Trophoblast cell (in vitro differentiated cells and primary cell): ENCODE measurements at regions not wholly inside any gene's neighbourhood (a gene's known extent, or its start where the extent isn't known, plus 50 kb on each side); places are given as distances from the start of the nearest gene placed in this dataset.

ENCODE experiments used
- DNase-seq, 2 donors: peaks; one replicate each; pipeline ENCODE4 v3.0.0-alpha.2; 2016
- H2AFZ ChIP-seq: 2 replicates; pipeline ENCODE4 v1.6.1; 2013; ENCODE audit warnings: low read length, moderate library complexity, mild to moderate bottlenecking; ENCODE audit not compliant: insufficient read depth, poor library complexity
- H2AK5ac ChIP-seq: 2 replicates; pipeline ENCODE4 v1.6.1; 2013; ENCODE audit warnings: mild to moderate bottlenecking, low read length
- H2BK120ac ChIP-seq: 2 replicates; pipeline ENCODE4 v1.6.1; 2013; ENCODE audit warnings: low read length, mild to moderate bottlenecking, moderate library complexity; ENCODE audit not compliant: insufficient read depth, poor library complexity
- H2BK12ac ChIP-seq: 2 replicates; pipeline ENCODE4 v1.6.1; 2013; ENCODE audit warnings: mild to moderate bottlenecking, low read length, moderate library complexity
- H2BK5ac ChIP-seq: 2 replicates; pipeline ENCODE4 v1.6.1; 2013; ENCODE audit warnings: low read length, low read depth, moderate library complexity, mild to moderate bottlenecking; ENCODE audit not compliant: poor library complexity
- H3K14ac ChIP-seq: 2 replicates; pipeline ENCODE4 v1.6.1; 2013; ENCODE audit warnings: mild to moderate bottlenecking, low read length
- H3K18ac ChIP-seq: 2 replicates; pipeline ENCODE4 v1.6.1; 2013; ENCODE audit warnings: mild to moderate bottlenecking, low read length
- H3K23ac ChIP-seq: 2 replicates; pipeline ENCODE4 v1.6.1; 2013; ENCODE audit warnings: low read length
- H3K27ac ChIP-seq: 2 replicates; pipeline ENCODE4 v1.5.1; 2013; ENCODE audit warnings: low read depth, mild to moderate bottlenecking, inconsistent platforms, low read length, moderate library complexity
- H3K27me3 ChIP-seq: 2 replicates; pipeline ENCODE4 v1.6.1; 2013; ENCODE audit warnings: inconsistent platforms, mild to moderate bottlenecking, low read length, moderate library complexity; ENCODE audit not compliant: insufficient read depth
- H3K36me3 ChIP-seq, 2 experiments: 1 replicate in 1 of 2; 2 replicates in 1 of 2; pipeline ENCODE4 v1.6.1; 2013; ENCODE audit warnings: low read length in 2 of 2, mild to moderate bottlenecking in 2 of 2, moderate library complexity in 1 of 2; ENCODE audit not compliant: insufficient read depth in 2 of 2, control insufficient read depth in 1 of 2
- H3K4ac ChIP-seq: 2 replicates; pipeline ENCODE4 v1.6.1; 2013; ENCODE audit warnings: low read depth, mild to moderate bottlenecking, low read length, moderate library complexity
- H3K4me1 ChIP-seq, 2 experiments: 1 replicate in 1 of 2; 2 replicates in 1 of 2; pipeline ENCODE4 v1.6.1; 2013; ENCODE audit warnings: low read length in 2 of 2, mild to moderate bottlenecking in 2 of 2, moderate library complexity in 1 of 2; ENCODE audit not compliant: insufficient read depth in 2 of 2, control insufficient read depth in 1 of 2
- H3K4me2 ChIP-seq: 2 replicates; pipeline ENCODE4 v1.6.1; 2013; ENCODE audit warnings: inconsistent platforms, mild to moderate bottlenecking, low read length, moderate library complexity
- H3K4me3 ChIP-seq: 2 replicates; pipeline ENCODE4 v1.5.1; 2013; ENCODE audit warnings: mild to moderate bottlenecking, low read depth, low read length, inconsistent platforms
- H3K79me1 ChIP-seq: one replicate; pipeline ENCODE4 v1.6.1; 2013; ENCODE audit warnings: low read length
- H3K79me2 ChIP-seq: 2 replicates; pipeline ENCODE4 v1.6.1; 2013; ENCODE audit warnings: low read length, mild to moderate bottlenecking; ENCODE audit not compliant: control insufficient read depth, insufficient read depth, poor library complexity
- H3K9ac ChIP-seq: 2 replicates; pipeline ENCODE4 v1.6.1; 2013; ENCODE audit warnings: mild to moderate bottlenecking, low read length
- H3K9me3 ChIP-seq: 2 replicates; pipeline ENCODE4 v1.6.1; 2013; ENCODE audit warnings: low read depth, mild to moderate bottlenecking, control low read depth, inconsistent platforms, low read length; ENCODE audit not compliant: insufficient read depth
- H4K12ac ChIP-seq: 2 replicates; pipeline ENCODE4 v1.6.1; 2013; ENCODE audit warnings: low read depth, mild to moderate bottlenecking, low read length, moderate library complexity
- H4K8ac ChIP-seq: 2 replicates; pipeline ENCODE4 v1.6.1; 2013; ENCODE audit warnings: low read depth, mild to moderate bottlenecking, low read length, moderate library complexity
- H4K91ac ChIP-seq: one replicate; pipeline ENCODE4 v1.6.1; 2013; ENCODE audit warnings: low read depth, mild to moderate bottlenecking, low read length, moderate library complexity
- WGBS: extraction: QIAGEN DNeasy Blood & Tissue Kit; methylation state at CpG from one replicate; pipeline ENCODE4 v1.1.7; 2013; ENCODE audit warnings: missing lambda C conversion rate; ENCODE audit not compliant: insufficient read length, insufficient coverage; ENCODE audit errors: extremely low coverage; 5-methylcytosine and 5-hydroxymethylcytosine counted together

DNA sequence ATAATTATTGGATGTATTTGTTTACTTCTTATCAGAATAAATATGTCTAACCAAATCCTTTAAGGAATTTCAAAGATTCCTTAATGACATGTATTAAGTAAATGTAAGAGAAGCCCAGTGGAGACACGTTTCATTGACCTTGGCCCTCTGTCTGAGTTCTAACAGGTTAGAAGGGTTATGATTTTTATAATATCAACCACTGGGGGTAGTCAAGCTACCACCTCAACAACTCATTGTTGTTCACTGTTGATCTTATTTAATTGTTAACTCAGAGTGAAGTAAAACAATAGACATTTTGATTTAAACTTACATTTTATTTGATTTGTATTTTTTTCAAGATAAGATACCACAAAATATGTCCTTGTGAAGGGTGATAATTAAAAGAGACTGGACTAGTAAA lies 499.2 kb upstream of the COX7C start:
- Histone ChIP-seq H2AK5ac (no peak overlapping the region), H3K27me3 (no peaks in the 10 kb centered on the region), H2BK5ac (no peak overlapping the region), H3K4me1 (no peaks in the 10 kb centered on the region), H2BK120ac (no peak overlapping the region), H4K12ac (no peak overlapping the region), H3K79me1 (no peaks in the 10 kb centered on the region), H2BK12ac (no peak overlapping the region), H3K23ac (no peak overlapping the region), H3K79me2 (no peaks in the 10 kb centered on the region), H3K4me3 (no peak overlapping the region), H3K9ac (no peak overlapping the region), H3K9me3 (no peaks in the 10 kb centered on the region), H4K91ac (no peak overlapping the region), H3K14ac (no peak overlapping the region), H4K8ac (no peak overlapping the region), H3K18ac (no peak overlapping the region), H3K4me2 (no peak overlapping the region), H2AFZ (no peak overlapping the region), H3K36me3 (no peaks in the 10 kb centered on the region), H3K4ac (no peak overlapping the region), H3K27ac (no peak overlapping the region)
- no peak for DNase-seq
- WGBS: no CpG with 5 or more reads among the region's 1 CpG

DNA sequence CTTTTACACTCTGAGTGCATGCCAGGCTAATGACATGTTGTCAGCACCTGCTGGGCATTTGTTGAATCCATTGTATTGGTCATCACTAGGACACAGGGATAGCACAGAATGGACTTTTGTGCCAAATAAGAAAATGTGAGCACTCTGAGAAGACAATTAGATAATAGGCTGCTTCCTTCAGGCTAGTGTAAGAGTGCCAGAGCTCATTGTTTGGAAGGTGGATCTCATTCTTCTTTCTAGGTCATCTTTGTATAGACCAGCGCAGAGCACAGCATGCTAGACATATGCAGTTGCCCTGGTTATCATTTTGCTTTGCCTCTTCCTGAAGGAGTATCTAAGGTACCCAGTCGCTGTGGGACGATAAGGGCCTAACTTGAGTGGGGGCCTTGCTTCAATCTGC lies 493.4 kb upstream of the COX7C start:
- Histone ChIP-seq H2BK5ac (no peak overlapping the region), H3K4me3 (no peak overlapping the region), H3K14ac (no peak overlapping the region), H3K9ac (no peak overlapping the region), H3K79me1 (no peaks in the 10 kb centered on the region), H3K23ac (no peak overlapping the region), H3K27me3 (no peaks in the 10 kb centered on the region), H3K36me3 (no peaks in the 10 kb centered on the region), H2BK12ac (no peak overlapping the region), H3K9me3 (no peaks in the 10 kb centered on the region), H3K4me1 (no peaks in the 10 kb centered on the region), H2BK120ac (no peak overlapping the region), H3K4ac (no peak overlapping the region), H3K79me2 (no peaks in the 10 kb centered on the region), H2AFZ (no peak overlapping the region), H3K4me2 (no peak overlapping the region), H4K8ac (no peak overlapping the region), H3K18ac (no peak overlapping the region), H4K12ac (no peak overlapping the region), H3K27ac (no peak overlapping the region), H2AK5ac (no peak overlapping the region), H4K91ac (no peak overlapping the region)
- no CpG with 5 or more reads among the region's 3 CpGs for WGBS
- no peak for DNase-seq

DNA sequence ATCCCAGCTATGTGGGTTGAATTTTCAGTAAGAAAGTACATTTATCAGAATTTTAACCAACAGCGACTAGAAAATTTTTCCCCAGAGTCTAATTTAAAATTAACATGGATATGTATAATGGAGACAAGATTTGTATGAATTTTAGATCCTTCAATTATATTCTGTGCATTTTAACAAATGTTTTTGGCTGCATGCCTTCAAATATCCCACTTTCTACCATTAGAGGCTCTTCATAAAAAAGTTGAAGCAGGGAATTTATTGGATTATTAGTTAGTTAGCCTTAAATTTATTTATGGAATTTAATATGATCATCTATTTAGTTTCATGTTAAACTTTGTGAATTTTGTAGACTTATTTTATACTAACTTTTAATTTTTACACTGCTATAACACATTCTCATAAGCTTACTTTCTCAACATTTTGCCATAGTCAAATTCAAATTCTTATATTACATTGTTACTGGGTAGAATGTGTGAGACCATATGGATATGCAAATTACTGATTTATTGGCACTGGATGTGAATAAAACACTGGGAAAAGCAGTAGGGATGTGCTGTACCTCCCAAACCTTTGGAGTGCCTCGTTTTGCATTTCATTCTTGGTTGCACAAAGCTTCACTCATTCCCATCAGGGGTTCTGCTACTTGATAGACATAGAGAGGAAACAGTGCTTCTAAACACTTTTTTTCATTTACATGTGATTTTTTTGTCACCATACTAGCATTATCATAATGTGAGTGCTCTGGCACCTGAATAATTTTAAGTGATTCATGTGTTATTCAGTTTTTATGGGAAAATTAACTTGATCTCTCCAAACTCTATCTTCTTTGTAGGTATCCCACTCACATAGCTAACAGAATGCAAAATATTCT lies 491.8 kb upstream of the COX7C start:
- H3K14ac ChIP-seq: no peak overlapping the region
- H3K4me3 ChIP-seq: no peak overlapping the region
- no peak overlapping the region for H2AK5ac ChIP-seq
- H3K23ac ChIP-seq: no peak overlapping the region
- H3K9me3 ChIP-seq: no peaks in the 10 kb centered on the region
- no peak overlapping the region for H4K8ac ChIP-seq
- no peak overlapping the region for H3K27ac ChIP-seq
- H4K12ac ChIP-seq: no peak overlapping the region
- no CpG with 5 or more reads among the region's 2 CpGs for WGBS
- no peaks in the 10 kb centered on the region for H3K27me3 ChIP-seq
- H2BK120ac ChIP-seq: no peak overlapping the region
- no peak for DNase-seq
- H2AFZ ChIP-seq: no peak overlapping the region
- no peaks in the 10 kb centered on the region for H3K79me1 ChIP-seq
- H4K91ac ChIP-seq: no peak overlapping the region
- H3K79me2 ChIP-seq: no peaks in the 10 kb centered on the region
- H3K4me1 ChIP-seq: no peaks in the 10 kb centered on the region
- H2BK5ac ChIP-seq: no peak overlapping the region
- H2BK12ac ChIP-seq: no peak overlapping the region
- H3K36me3 ChIP-seq: no peaks in the 10 kb centered on the region
- no peak overlapping the region for H3K9ac ChIP-seq
- H3K18ac ChIP-seq: no peak overlapping the region
- H3K4ac ChIP-seq: no peak overlapping the region
- H3K4me2 ChIP-seq: no peak overlapping the region

DNA sequence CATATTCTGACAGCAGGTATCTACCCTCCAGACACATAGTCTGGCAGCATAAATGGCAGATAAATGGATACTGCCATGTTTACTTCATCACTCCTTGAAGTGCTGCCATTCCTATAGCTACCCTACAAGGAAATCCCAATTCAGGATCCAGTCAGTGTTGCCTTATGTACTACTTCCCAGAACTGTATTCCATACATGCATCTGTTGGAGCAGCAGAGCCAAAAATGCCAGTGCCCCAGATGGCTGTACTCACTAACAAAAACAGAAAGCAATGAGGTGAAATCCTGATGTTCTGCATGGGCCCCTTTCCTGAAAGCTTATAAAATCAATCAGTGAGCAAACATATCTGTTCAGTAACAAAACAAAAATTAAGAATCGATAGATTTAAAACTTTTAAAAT lies 490.0 kb upstream of the COX7C start:
- no peak overlapping the region for H2AFZ ChIP-seq
- H3K23ac ChIP-seq: no peak overlapping the region
- no peak overlapping the region for H2BK12ac ChIP-seq
- no peak for DNase-seq
- no CpG with 5 or more reads among the region's 1 CpG for WGBS
- no peak overlapping the region for H3K14ac ChIP-seq
- H4K12ac ChIP-seq: no peak overlapping the region
- no peak overlapping the region for H3K9ac ChIP-seq
- no peaks in the 10 kb centered on the region for H3K79me1 ChIP-seq
- no peak overlapping the region for H2BK120ac ChIP-seq
- no peaks in the 10 kb centered on the region for H3K79me2 ChIP-seq
- no peak overlapping the region for H3K4ac ChIP-seq
- no peaks in the 10 kb centered on the region for H3K36me3 ChIP-seq
- no peak overlapping the region for H2BK5ac ChIP-seq
- H3K18ac ChIP-seq: no peak overlapping the region
- H4K8ac ChIP-seq: no peak overlapping the region
- H3K4me2 ChIP-seq: no peak overlapping the region
- no peak overlapping the region for H2AK5ac ChIP-seq
- H3K27me3 ChIP-seq: no peaks in the 10 kb centered on the region
- no peak overlapping the region for H4K91ac ChIP-seq
- no peaks in the 10 kb centered on the region for H3K9me3 ChIP-seq
- no peaks in the 10 kb centered on the region for H3K4me1 ChIP-seq
- H3K27ac ChIP-seq: no peak overlapping the region
- H3K4me3 ChIP-seq: no peak overlapping the region
